Stimulated activated CD4-positive, alpha-beta T cell treated with anti-CD3 and anti-CD28 coated beads, Interleukin-12 subunit alpha, Interleukin-12 subunit beta, amount 100 ng/mL, for 24 hours (primary cell): ENCODE measurements at regions not wholly inside any gene's neighbourhood (a gene's known extent, or its start where the extent isn't known, plus 50 kb on each side); places are given as distances from the start of the nearest gene placed in this dataset.

Source experiments
- DNase-seq, 2 experiments: peaks; one replicate each; pipeline ENCODE4 v3.0.0-alpha.2; 2020; ENCODE audit warnings: low read depth in 2 of 2

- DNase-seq = no peak
Measured at GRCh38 chr2:144947709-144948037, 427.8 kb upstream of the ZEB2 start.

- DNase-seq = no peak
Measured at GRCh38 chr2:144946263-144946662, 426.3 kb upstream of the ZEB2 start.

- no peak for DNase-seq
Measured at GRCh38 chr2:144944546-144945220, 424.8 kb upstream of the ZEB2 start.

GRCh38 chr2:144943986-144944385, 424.1 kb upstream of the ZEB2 start:
- no peak for DNase-seq

GRCh38 chr2:144943293-144943941, 423.5 kb upstream of the ZEB2 start:
- DNase-seq = no peak

- no peak for DNase-seq
Measured at GRCh38 chr2:144942516-144943256, 422.8 kb upstream of the ZEB2 start.

GRCh38 chr2:144941743-144942488, 422.0 kb upstream of the ZEB2 start:
- no peak for DNase-seq

GRCh38 chr2:144939590-144939989, 419.7 kb upstream of the ZEB2 start:
- no peak for DNase-seq

GRCh38 chr2:144937910-144938709, 418.2 kb upstream of the ZEB2 start:
- DNase-seq = no peak

GRCh38 chr2:144937066-144937465, 417.1 kb upstream of the ZEB2 start:
- DNase-seq = no peak

- no peak for DNase-seq
Measured at GRCh38 chr2:144936442-144936841, 416.5 kb upstream of the ZEB2 start.

GRCh38 chr2:144935736-144936135, 415.8 kb upstream of the ZEB2 start:
- no peak for DNase-seq

- no peak for DNase-seq
Measured at GRCh38 chr2:144935191-144935590, 415.3 kb upstream of the ZEB2 start.

- no peak for DNase-seq
Measured at GRCh38 chr2:144931960-144932359, 412.0 kb upstream of the ZEB2 start.

- no peak for DNase-seq
Measured at GRCh38 chr2:144931480-144931879, 411.6 kb upstream of the ZEB2 start.

- no peak for DNase-seq
Measured at GRCh38 chr2:144927429-144927828, 407.5 kb upstream of the ZEB2 start.

GRCh38 chr2:144925886-144926285, 406.0 kb upstream of the ZEB2 start:
- DNase-seq = no peak

GRCh38 chr2:144924827-144925226, 404.9 kb upstream of the ZEB2 start:
- no peak for DNase-seq

- no peak for DNase-seq
Measured at GRCh38 chr2:144922519-144922918, 402.6 kb upstream of the ZEB2 start.

GRCh38 chr2:144920755-144921530, 401.0 kb upstream of the ZEB2 start:
- DNase-seq = no peak
